AG08396 (cell line): ENCODE measurements at regions not wholly inside any gene's neighbourhood (a gene's known extent, or its start where the extent isn't known, plus 50 kb on each side); places are given as distances from the start of the nearest gene placed in this dataset.
"Not testable (repeated sequence)": the region's sequence is repeated elsewhere in the genome, so short reads cannot be mapped to it uniquely, and the experiment has no call there.

Experiments used
- DNase-seq: peaks from one replicate; pipeline ENCODE4 v3.0.0; 2012; ENCODE audit warnings: low spot score, mixed read lengths

DNA sequence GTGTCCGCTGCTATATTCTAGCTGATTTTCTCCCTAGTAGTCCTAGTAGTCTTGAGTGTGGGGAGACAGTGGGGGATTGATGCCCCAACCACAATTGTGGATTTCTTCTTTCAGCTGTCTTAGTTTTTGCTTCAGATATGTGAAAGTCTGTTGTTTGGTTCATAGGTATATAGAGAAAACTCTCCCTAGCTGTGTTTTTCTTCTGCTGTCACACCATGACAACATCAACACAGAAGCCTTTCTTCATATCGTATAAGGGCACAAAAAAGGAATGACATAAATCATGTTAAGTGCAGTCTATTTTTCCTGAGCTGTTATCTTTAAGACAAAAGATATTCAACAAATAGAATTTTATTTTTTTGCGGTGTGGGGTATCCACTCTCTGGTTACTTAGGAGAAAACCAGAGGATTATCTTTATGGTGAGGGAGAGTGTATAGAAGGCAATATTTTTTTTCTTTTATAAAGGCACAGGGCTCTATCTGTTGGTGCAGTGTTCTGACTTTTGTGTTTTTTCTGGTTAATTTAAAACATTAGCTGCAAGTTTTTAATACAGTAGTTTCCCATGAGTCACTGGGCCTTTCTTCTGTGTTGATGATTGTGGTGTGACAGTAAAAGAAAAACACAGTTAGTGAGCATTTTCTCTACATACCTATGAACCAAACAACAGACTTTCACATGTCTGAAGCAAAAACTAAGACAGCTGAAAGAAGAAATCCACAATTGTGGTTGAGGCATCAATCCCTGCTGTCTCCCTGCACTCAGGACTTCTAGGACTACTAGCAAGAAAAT is 139.3 kb upstream of the PLGLB2 start:
- DNase-seq, result not testable (repeated sequence)

DNA sequence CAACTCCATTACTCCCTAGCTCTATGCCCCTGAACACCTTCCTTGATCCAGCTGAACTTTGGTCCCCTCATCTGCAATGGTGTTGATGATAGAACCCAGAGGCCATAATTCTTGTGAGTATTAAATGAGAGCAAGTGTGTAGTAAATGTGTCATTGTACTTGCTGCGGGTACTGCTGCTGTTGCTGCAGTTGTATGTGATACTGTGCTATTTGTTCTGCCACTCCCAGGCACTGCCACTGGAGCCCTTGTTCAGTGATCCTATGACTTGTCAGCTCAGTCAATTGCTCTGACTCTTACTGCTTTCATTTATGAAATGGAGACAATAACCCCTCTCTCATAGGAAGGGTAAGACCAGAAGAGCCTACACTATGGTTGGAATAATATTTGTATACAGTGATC is 136.9 kb upstream of the PLGLB2 start:
- not testable (repeated sequence) for DNase-seq

DNA sequence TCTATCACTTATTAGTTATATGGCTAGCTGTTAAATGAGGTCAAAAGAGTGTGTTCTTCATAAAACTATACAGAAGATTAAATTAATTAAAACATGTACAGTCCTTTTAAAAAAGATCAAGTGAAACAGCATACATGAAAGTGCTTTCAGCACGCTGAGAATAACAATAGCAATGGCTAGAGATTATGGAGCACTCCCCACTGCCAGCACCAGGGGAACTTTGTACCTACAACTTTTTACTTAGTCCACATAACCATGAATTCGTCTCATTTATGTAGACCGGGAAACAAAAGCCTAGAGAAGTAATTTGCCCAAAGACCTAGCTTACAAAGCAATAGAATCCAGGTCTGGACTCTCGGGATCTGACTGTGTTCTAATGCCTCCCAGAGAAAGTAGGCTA is 136.5 kb upstream of the PLGLB2 start:
- not testable (repeated sequence) for DNase-seq

DNA sequence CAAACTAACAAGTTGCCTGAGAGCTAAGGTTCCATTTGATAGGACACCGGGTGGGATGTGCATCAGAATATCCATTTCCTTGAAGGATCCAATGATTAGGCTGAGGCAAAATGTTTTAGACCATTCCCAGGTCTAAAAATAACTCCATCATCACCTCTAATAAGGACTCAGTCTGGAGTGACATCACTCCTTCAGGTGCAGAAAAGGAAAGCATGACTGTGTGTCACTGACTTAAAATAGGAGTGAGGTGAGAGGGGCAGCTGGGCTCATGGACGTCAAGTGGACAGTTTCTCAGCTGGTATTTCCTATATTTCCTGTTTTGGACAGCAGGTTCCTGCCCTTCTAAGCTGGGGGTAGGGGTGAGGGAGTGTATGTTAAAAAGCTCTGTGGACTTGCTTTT is 135.9 kb upstream of the PLGLB2 start:
- DNase-seq, result not testable (repeated sequence)

DNA sequence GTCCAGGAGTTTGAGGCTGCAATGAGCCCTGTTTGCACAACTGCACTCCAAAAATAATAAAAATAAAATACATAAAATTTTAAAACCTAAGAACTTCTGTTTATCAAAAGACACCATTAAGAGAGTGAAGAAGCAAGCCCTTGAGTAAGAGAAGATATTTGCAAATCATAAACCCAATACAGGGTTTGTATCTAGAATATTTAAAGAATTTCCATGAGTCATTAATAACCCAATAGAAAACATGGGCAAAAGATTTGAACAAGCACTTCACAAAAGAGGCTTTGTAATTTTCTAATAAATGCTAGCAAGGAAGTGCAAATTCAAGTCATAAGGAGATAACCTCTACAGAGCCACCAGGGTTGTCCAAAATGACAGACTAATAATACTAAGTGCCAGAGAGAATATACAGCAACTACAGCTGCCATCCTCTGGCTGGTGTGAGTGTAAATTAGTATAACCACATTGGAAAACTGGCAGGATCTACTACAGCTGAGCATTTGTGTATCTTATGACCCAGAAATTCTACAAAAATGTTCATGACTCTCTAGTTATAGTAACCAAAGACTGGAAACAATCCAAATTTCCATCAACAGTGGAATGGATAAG is 133.0 kb upstream of the PLGLB2 start:
- DNase-seq, result not testable (repeated sequence)

DNA sequence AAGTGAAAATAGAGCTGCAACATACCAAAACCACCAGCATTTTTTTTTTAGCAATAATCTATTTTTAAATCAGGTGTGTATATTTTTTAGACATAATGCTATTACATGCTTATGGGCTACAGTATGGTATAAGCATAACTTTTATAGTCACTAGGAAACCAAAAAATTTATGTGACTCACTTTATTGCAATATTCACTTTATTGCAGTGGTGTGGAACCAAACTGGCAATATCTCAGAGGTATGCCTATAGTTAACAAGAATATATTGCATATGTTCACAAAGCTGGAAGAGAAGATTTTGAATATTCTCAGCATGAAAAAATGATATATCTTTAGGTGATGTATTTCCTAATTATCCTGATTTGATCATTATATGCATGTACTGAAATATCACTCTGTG is 128.8 kb upstream of the PLGLB2 start:
- DNase-seq, result not testable (repeated sequence)

DNA sequence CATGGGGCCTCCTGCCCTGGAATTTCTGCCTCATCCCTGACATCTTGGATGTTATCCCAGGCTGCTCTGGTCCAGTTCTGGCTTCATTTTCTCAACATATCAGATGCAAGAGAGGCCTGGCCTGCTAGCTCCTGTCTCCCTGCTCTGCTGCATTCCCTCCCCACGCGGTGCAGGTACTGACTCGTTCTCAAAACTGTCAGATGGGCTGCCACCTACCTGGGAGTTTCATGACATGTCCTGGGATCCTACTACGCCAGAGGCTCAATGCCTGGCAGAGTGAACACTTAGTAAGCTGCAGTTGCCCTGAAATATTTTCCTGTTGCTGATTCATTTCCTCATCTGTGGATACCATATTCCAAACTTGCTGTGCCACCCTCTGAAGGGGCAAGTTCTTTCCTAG is 126.7 kb upstream of the PLGLB2 start:
- DNase-seq, result not testable (repeated sequence)

DNA sequence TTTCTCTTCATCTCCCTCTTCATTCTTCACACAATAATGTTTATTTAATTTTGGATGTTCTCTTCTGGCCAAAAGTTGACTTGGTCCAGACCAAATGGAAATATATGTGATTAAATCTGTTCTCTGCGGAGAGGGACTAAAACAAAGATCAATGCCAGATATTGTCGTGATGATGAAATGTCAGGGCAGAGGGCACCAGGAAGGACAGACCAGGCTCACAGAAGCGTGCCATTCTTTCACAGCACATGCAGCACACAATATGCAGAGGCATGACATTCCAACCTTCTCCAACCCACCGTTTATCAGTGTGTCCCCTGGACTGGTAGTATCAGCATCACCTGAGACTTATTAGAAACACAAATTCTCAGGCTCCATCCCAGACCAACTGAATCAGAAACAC is 125.2 kb upstream of the PLGLB2 start:
- not testable (repeated sequence) for DNase-seq

DNA sequence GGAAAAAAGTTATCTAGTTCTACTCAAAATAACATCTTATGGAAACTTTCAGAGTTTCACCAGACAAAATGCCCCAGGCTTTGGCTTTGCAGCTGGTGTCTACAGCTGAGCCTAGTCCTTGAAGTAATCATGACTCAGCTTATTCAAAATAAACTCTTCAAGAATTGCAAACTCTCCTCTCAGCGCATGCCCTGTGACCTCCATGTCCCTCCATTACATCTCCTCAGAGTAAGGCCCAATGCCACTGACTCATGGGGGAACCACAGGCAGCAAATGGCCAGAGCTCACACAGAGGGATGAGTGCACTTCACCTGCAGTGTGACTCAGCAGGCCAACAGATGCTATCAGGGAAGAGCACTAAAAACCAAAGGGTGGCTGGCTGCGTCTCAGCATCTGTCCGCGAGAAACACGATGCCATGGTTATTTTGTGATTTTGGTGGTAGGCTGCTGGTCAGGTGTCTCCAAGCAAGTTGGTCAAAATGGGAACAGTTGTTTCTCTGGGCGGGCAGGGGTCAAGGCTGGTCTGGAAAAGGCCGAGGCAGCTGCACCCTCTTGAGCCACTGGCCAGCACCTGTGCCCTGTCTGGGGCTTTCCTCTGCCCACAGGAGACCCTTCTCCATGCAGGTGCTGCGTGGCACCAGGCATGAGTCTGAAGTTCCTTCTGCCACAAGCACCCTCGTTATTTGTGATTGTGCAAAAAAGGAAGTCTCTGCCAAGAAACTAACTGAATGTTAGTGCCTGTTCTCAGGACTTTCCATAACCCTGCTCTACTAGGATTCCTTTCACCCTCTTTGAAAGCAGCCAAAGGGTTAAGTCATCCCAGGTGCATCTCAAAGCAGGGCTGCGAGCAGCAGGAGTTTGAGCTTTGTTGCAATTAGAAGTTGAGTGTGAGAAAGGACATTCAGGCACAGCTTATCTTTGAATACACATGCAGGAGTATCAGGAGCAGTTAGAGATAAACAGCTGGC is 118.1 kb upstream of the PLGLB2 start:
- DNase-seq, result not testable (repeated sequence)

DNA sequence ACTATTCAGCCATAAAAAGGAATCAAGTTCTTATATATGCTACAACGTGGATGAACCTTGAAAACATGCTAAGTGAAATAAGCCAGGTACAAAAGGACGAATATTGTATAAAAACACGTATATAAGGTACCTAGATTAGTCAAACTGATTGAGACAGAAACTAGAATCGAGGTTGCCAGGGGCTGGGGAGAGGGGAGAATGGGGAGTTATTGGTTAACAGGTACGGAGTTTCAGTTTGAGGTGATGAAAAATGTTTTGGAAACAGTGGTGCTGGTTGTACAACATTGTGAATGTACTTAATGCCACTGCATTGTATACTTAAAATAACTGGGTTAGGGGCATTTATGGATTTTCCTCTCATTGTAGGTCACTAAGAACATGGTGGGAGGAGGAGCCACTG is 117.0 kb upstream of the PLGLB2 start:
- not testable (repeated sequence) for DNase-seq

DNA sequence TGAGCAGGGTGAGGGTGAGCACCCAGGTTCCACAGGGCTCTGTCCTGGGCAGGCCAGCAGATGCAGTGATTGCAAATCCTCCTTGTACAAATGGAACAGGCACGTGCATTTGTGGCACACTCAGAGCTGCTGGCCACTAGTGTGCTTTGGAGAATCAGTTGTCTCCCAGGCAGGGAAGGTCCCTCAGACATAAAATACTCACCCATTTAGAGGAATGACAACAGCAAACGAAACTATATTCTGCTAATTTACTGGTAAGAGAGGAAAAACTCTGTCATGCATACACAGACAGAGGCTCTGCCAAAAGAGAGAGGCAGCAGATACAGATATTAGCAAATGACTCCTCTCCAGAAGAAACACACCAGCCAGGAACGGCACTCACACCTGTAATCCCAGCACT is 116.5 kb upstream of the PLGLB2 start:
- not testable (repeated sequence) for DNase-seq

DNA sequence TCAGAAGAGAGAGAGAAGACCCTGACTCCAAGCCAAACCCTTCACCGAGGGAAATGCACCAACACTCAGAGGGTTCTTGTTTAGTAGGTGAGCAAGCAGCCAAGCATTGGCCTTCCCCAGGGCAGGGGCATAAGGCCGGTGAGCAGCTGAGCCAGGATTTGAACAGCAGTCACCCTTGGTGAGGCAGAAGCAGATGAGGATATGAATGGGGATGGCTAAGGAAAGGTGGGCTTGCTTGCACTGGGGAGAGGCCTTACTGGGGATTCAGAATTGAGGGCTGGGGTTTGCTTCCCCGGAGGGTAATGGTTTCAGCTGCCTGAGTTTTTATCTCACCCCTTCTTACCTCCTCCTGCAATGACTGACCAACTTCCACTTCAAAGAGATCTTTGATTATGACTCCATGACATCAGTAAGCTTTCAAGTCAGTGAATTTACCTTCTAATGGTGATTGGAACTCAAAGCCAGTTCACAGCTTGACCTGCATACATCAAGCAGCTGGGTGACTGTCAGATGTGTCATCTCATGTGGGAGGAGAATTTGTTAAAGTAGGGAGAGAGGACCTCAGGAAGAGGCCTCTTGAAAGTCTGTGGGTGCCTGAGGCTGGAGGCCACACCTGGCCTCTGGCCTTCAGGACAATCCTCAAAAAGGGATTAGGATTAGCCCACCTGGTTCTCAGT is 114.5 kb upstream of the PLGLB2 start:
- not testable (repeated sequence) for DNase-seq

DNA sequence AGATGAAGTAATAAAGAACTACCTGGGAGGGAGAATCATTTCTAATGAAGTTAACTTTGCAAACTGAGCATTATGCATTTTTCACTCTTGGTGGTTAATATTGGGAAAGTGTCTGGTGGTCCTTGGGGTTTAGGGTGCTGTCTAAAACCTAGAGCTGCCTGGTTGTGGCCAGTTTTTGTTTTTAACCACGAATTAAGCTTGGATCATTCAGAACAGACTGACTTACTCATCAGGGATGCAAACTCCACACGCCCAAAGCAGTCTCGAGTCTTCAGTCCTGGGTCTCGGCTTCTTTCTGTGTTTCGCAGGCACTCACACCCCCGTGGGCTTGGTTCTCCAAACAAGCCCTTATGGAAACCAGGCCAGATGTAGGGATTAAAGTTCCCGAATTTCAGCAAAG is 113.8 kb upstream of the PLGLB2 start:
- not testable (repeated sequence) for DNase-seq

DNA sequence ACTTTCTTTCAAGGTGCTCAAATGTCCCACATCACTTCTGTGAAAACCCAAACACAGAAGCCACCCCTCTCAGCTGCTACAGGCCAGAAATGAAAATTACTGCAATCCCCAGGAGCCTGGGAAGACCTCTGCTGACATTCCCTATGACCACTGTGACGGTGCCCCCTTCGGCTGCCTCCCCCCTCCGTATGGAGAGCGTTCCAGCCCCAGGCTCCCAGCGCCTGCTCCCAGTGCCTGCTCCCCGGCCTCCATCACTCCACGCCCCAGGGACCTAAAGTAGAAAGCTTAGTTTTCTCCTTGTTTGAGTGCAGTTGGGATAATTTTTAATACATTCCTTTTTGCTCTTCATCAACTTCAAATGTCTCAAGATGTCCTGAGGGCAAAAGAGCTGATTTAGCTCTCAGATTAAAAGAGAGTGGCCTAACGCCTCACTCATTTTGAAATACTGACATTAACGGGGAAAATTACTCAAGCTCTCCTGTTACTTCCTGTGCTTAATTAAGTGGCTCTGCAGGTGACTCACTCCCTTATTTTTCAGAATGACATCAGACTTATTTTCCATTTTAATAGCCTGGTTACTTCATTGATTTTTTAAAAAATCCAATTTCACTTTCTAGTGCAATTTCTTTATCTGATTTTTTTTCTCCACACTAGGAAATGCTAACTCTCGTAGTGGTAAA is 112.8 kb upstream of the PLGLB2 start:
- not testable (repeated sequence) for DNase-seq

DNA sequence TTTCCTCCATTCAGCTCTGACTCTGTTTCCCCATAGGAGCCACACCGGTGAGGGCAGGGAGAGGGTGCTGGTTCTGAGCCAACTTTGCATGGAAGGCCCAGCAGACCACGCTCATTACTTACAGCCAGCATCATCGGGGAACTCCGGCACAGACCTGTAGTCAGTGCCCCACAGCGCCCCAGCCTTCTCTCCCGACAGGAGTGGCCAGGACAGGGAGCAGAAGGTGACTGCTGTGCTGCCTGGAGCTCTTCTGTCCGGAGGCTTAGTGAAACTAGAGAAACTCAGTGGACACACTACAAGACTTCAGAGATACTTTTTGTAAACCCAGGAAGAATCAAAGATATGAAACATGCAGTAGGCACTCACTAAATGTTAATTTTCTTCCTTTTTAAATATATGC is 111.6 kb upstream of the PLGLB2 start:
- DNase-seq, result not testable (repeated sequence)

DNA sequence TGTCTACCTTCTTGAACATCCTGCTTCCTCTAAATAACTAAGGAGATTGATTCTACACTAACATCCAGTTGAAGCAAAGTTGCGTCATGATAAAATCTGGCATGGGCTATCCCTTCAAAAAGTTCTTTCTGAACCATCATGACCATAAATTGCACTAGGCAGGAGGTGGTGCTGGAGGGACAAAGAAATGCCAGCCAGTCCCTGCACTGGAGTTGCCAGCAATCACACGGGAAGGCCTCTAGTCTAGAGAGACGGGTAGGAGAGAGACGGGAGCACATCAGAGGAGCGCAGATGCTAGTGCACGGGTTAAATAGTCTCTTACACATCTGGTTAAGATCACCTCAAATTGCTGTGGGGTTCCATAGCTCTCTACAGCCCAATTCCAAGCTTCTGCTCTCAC is 111.2 kb upstream of the PLGLB2 start:
- not testable (repeated sequence) for DNase-seq

DNA sequence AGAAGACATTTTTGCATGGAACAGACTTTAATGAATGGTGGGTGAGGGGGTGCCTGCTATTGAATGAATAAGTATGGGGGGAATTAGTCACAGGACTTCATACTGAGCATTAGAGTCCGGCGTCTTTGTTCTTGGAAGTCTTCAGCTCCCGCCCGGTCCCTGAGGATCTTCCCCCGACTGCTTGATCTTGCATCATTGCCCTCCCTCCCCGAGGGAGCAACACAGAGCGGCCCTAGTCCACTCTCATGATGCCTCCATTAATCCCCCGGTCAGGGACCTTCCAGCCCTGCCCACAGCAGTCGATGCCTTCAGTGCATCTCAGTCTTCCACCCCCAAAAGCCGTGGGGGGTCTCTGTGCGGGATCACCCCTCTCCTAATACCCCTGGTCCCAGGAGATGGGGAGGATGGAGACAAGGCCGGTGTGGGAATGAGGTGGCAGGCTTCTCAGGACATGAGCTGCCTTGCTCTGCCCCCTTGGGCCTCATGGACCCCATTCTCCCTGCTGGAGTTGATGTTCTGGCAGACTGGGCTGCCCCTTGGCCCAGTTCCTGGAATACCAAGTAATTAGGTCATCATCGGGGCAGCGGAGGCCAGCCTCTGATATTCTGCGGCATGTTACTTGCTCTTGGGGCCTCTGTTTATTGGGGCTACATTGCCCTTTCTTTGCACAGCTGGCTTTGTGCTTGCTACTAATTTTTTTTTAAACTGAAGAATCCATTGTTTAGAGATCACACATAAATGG is 110.5 kb upstream of the PLGLB2 start:
- peak; percentile 16 for DNase-seq

DNA sequence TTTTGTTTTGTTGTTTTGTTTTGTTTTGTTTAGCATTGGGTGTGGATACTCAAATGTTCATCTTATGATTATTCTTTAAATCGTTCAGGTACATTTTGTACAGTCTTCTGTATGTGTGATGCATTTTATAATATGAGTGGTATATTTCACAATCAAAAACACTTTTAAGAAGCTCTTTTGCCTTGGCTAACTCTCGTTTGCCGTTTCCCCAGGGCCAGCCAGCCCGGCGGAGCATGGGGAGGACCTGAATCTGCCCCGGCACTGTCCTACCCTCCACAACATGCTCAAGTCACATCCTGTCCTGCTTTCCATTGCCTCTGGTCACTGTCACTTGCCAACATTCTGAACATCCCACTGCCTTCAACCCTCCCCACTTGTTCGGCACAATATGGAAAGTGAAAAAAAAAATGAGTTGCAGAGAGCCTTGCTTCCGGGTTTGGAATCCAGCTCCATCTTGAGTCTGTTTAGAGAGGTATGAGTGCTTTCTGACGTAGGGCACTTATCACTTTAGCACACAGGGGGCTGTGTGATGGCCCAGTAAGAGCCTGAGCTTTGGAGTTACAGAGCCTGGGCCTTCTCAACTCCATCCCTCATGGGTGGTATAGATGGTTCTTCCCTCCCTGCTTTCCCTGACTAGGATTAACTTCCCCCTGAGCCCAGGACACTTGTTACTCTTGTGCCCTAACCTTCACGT is 109.6 kb upstream of the PLGLB2 start:
- not testable (repeated sequence) for DNase-seq

DNA sequence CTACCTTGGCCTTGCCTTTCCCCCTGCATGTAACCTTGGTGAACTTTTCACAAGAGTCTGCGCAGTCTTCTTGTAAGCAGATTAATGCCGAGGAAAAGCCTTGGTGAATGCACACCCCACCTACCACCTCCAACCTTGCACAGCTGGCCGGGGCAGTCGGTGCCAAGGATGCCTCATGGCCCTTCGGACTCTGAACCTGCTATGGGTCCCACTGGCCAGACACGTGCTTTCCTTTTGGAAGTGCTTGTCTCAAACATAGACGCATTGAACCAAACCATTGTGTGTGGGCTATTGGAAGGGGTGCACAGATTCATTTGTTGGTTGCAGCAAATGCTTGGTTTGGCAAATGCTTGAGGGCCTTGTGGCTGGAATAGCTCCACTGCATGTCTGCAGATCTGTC is 109.0 kb upstream of the PLGLB2 start:
- not testable (repeated sequence) for DNase-seq
